GM13976 (cell line): ENCODE measurements at regions not wholly inside any gene's neighbourhood (a gene's known extent, or its start where the extent isn't known, plus 50 kb on each side); places are given as distances from the start of the nearest gene placed in this dataset.

Experiments
- DNase-seq: peaks from one replicate; pipeline ENCODE4 v3.0.0; 2012; ENCODE audit warnings: low spot score
- CTCF ChIP-seq: IDR thresholded peaks from 2 replicates; pipeline ENCODE4 v1.5.1; 2012; ENCODE audit warnings: borderline replicate concordance, mild to moderate bottlenecking; ENCODE audit not compliant: insufficient read depth; ENCODE audit errors: extremely low read depth, missing control alignments, control extremely low read depth
- in situ Hi-C: fragments of 300-500 bp; cut with MboI; formaldehyde crosslinking; loops from one replicate; pipeline ENCODE4 v1.12.0; 2022; ENCODE audit warnings: low sequenced_read_pairs, mixed read lengths, inconsistent platforms; ENCODE audit not compliant: unreplicated experiment

- in situ Hi-C loops: no loop called here
- DNase-seq: no peak
- no peak for TF ChIP-seq CTCF
Observed at GRCh38 chr3:72306800-72307341, 521.9 kb upstream of the PROK2 start.

- no peak for TF ChIP-seq CTCF
- in situ Hi-C loops: no loop called here
- DNase-seq: no peak
Observed at GRCh38 chr3:72303926-72304325, 519.0 kb upstream of the PROK2 start.

GRCh38 chr3:72301779-72302178, 516.8 kb upstream of the PROK2 start:
- no peak for DNase-seq
- no peak for TF ChIP-seq CTCF
- in situ Hi-C loops: no loop called here

GRCh38 chr3:72300621-72301020, 515.7 kb upstream of the PROK2 start:
- no peak for DNase-seq
- TF ChIP-seq CTCF: no peak
- in situ Hi-C loops: no loop called here

- no peak for DNase-seq
- TF ChIP-seq CTCF: no peak
- in situ Hi-C loops: no loop called here
Observed at GRCh38 chr3:72299823-72300222, 514.9 kb upstream of the PROK2 start.

- in situ Hi-C loops: no loop called here
- TF ChIP-seq CTCF: no peak
- DNase-seq: no peak
Observed at GRCh38 chr3:72299321-72299802, 514.4 kb upstream of the PROK2 start.
